Spleen (tissue), 11 donors: ENCODE measurements at regions not wholly inside any gene's neighbourhood (a gene's known extent, or its start where the extent isn't known, plus 50 kb on each side); places are given as distances from the start of the nearest gene placed in this dataset.

Source experiments
- DNase-seq: peaks from one replicate; pipeline ENCODE4 v3.0.0-alpha.2; 2020
- H3K27ac ChIP-seq, 8 donors: fragments of 200-600 bp; sonication (generic) in 7 of 8; 1 replicate in 4 of 8; 2 replicates in 4 of 8; pipeline versions ENCODE4 v1.5.0 to v1.8.0; 2016 to 2021; ENCODE audit warnings: inconsistent platforms in 4 of 8, mild to moderate bottlenecking in 4 of 8, moderate library complexity in 1 of 8
- H3K27me3 ChIP-seq, 7 donors: fragments of 200-600 bp; sonication (generic) in 6 of 7; replicated peaks in 1 of 7; 1 replicate in 4 of 7; 2 replicates in 3 of 7; pipeline versions ENCODE4 v1.5.0 to v1.8.0; 2016 to 2021; ENCODE audit warnings: inconsistent platforms in 3 of 7, mild to moderate bottlenecking in 1 of 7
- H3K36me3 ChIP-seq, 6 donors: fragments of 200-600 bp; sonication (generic) in 5 of 6; 1 replicate in 4 of 6; 2 replicates in 2 of 6; pipeline versions ENCODE4 v1.5.0 to v1.8.0; 2016 to 2021; ENCODE audit warnings: inconsistent platforms in 2 of 6
- H3K4me1 ChIP-seq, 6 donors: fragments of 200-600 bp; sonication (generic) in 5 of 6; 1 replicate in 3 of 6; 2 replicates in 3 of 6; pipeline versions ENCODE4 v1.5.0 to v1.8.0; 2016 to 2021; ENCODE audit warnings: inconsistent platforms in 3 of 6
- H3K4me3 ChIP-seq, 8 donors: fragments of 200-600 bp; sonication (generic) in 7 of 8; 1 replicate in 4 of 8; 2 replicates in 4 of 8; pipeline versions ENCODE4 v1.5.0 to v1.8.0; 2016 to 2021; ENCODE audit warnings: inconsistent platforms in 4 of 8, mild to moderate bottlenecking in 4 of 8, moderate library complexity in 2 of 8
- H3K9me3 ChIP-seq, 8 donors: fragments of 200-600 bp; sonication (generic) in 7 of 8; 1 replicate in 4 of 8; 2 replicates in 4 of 8; pipeline versions ENCODE4 v1.5.0 to v1.8.0; 2016 to 2021; ENCODE audit warnings: inconsistent platforms in 4 of 8
- CTCF ChIP-seq, 11 experiments: fragments of 200-600 bp in 7 of 11; fragments of 450-650 bp in 4 of 11; sonication (generic) in 4 of 11; IDR thresholded peaks in 8 of 11; conservative IDR thresholded peaks in 3 of 11; 1 replicate in 7 of 11; 2 replicates in 4 of 11; pipeline versions ENCODE4 v1.4.0 to v1.8.0; 2016 to 2021; ENCODE audit warnings: antibody characterized with exemption in 11 of 11, inconsistent platforms in 4 of 11, mild to moderate bottlenecking in 1 of 11
- POLR2A ChIP-seq, 3 donors: fragments of 450-650 bp; IDR thresholded peaks; one replicate each; pipeline ENCODE4 v1.5.1; 2017; ENCODE audit warnings: antibody characterized with exemption in 3 of 3, mild to moderate bottlenecking in 1 of 3
- POLR2AphosphoS5 ChIP-seq, 3 donors: sonication (generic); formaldehyde crosslinking; IDR thresholded peaks; one replicate each; pipeline ENCODE4 v1.5.1; 2017; ENCODE audit warnings: antibody characterized with exemption in 3 of 3
- WGBS, 5 donors: extraction: QIAGEN DNeasy Blood & Tissue Kit in 3 of 5; methylation state at CpG; one replicate each; pipeline versions ENCODE4 v1.1.5 to v1.1.7; 2013 to 2018; 5-methylcytosine and 5-hydroxymethylcytosine counted together
- intact Hi-C: fragments of 100-400 bp; cut with DNase I; formaldehyde crosslinking; loops from one replicate; pipeline ENCODE4 v1.15.0; 2023; ENCODE audit warnings: low total_unique reads
- donor health status: healthy with polysubstance abuse.
- donor health status: DM: no; HTN: no; CAD: no; lungs with moderate emphysema.
- donor health status: DM: no; HTN: no; CAD: no.
- donor health status: Bipolar disorder and iron deficiency.
- donor health status: healthy.
- donor health status: DM: no; HTN: no; CAD: no.
- donor health status: DM: yes; HTN: yes; CAD: no.

DNA sequence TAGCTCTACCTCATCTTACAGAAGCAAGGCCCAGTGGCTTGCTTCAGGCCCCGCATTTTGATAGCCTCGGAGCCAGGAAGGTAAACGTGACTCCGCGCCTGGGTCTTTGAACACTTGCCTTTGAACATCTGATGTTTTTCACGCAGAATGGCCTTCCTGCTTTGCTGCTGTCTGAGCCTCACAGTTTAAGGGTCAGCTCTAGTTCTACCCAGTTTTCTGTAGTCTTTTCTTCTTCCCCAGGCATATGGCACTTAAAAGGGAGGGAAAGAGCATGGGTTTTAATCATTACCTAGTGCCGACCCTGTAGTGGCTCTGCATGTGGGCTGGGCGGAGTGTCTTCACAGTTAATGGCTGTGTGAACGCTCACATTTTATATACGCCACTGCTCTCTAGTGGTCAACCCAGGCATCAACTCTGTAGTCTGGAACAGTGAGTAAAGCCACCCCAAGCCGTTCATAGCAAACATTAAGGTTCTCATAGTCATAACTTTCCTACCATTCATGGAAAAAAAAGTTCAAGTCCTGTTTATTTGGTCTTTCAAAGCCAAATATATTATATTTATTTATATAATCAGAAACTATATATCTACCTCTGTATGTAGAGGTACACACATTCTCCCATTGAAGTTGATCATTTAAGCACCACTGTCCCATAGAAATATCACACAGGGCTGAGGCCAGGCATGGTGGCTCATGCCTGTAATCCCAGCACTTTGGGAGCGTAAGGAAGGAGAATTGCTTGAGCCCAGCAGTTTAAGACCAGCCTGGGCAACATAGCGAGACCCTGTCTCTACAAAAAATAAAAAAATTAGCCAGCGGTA is 78.1 kb downstream of the IER5 start:
- intact Hi-C loops = loop anchor here (5.0 kb wide), 2 partner anchors 284 to 649 kb away; no protein-coding TSS in a partner anchor
- H3K4me3 ChIP-seq = no peak overlapping the region
- WGBS, 5 donors = 37 to 46% (median 41%) methylated on average over 14 of the region's 14 CpGs
- no peaks in the 10 kb centered on the region for H3K27me3 ChIP-seq
- no peak for DNase-seq
- no peak overlapping the region for H3K27ac ChIP-seq
- H3K9me3 ChIP-seq = peaks cover 4 to 33% (median 25%) of the 10 kb centered on the region in 8 donors
- no peak for TF ChIP-seq POLR2A (IDR thresholded peaks at IDR 0.05)
- TF ChIP-seq CTCF (IDR thresholded peaks at IDR 0.05 in 8 of 11, conservative IDR thresholded peaks at IDR 0.05 in 3 of 11) = peak; percentile 70 to 89 (median 85)
- H3K4me1 ChIP-seq = peaks cover 0 to 9% (median 7%) of the 10 kb centered on the region in 6 donors
- H3K36me3 ChIP-seq = no peaks in the 10 kb centered on the region

GRCh38 chr1:181169281-181169865 is 80.9 kb downstream of the IER5 start:
- intact Hi-C loops = loop anchor here (5.0 kb wide), 2 partner anchors 287 to 652 kb away; no protein-coding TSS in a partner anchor
- no peaks in the 10 kb centered on the region for H3K36me3 ChIP-seq
- peaks cover 0 to 22% (median 9%) of the 10 kb centered on the region in 8 donors for H3K9me3 ChIP-seq
- TF ChIP-seq CTCF (IDR thresholded peaks at IDR 0.05 in 8 of 11, conservative IDR thresholded peaks at IDR 0.05 in 3 of 11) = no peak
- no peak for TF ChIP-seq POLR2AphosphoS5 (IDR thresholded peaks at IDR 0.05)
- no peak for TF ChIP-seq POLR2A (IDR thresholded peaks at IDR 0.05)
- 75 to 83% (median 77%) methylated on average over 8 of the region's 8 CpGs for WGBS, 5 donors
- no peaks in the 10 kb centered on the region for H3K27me3 ChIP-seq
- H3K4me1 ChIP-seq = peaks cover 0 to 9% (median 6%) of the 10 kb centered on the region in 6 donors
- no peak for DNase-seq
- H3K27ac ChIP-seq = no peak overlapping the region
- H3K4me3 ChIP-seq = no peak overlapping the region

DNA sequence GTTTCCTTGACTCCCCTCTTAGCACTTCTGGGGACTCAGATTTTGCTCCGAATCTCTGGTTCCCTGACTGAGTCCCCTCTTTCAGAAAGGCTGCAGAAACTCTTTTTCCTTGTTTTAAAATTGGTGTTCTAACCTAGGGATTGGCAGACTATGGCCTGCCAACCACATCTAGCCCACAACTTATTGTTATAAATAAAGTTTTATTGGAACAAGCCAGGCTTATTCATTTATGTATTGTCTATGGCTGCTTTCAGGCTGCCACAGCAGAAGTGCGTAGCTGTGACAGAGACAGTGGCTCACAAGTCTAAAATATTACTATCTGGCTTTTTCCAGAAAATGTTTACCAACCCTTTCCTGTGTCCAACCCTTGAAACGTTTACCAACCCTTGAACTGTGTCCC is 81.7 kb downstream of the IER5 start:
- peaks cover 0 to 14% (median 6%) of the 10 kb centered on the region in 8 donors for H3K9me3 ChIP-seq
- 74 to 84% (median 82%) methylated on average over 3 of the region's 3 CpGs for WGBS, 5 donors
- H3K4me3 ChIP-seq = no peak overlapping the region
- no peak overlapping the region for H3K27ac ChIP-seq
- TF ChIP-seq POLR2AphosphoS5 (IDR thresholded peaks at IDR 0.05) (no peak), POLR2A (IDR thresholded peaks at IDR 0.05) (no peak), CTCF (IDR thresholded peaks at IDR 0.05 in 8 of 11, conservative IDR thresholded peaks at IDR 0.05 in 3 of 11) (no peak)
- DNase-seq = no peak
- intact Hi-C loops = no loop called here
- H3K36me3 ChIP-seq = no peaks in the 10 kb centered on the region
- no peaks in the 10 kb centered on the region for H3K27me3 ChIP-seq
- peaks cover 0 to 9% (median 6%) of the 10 kb centered on the region in 6 donors for H3K4me1 ChIP-seq

DNA sequence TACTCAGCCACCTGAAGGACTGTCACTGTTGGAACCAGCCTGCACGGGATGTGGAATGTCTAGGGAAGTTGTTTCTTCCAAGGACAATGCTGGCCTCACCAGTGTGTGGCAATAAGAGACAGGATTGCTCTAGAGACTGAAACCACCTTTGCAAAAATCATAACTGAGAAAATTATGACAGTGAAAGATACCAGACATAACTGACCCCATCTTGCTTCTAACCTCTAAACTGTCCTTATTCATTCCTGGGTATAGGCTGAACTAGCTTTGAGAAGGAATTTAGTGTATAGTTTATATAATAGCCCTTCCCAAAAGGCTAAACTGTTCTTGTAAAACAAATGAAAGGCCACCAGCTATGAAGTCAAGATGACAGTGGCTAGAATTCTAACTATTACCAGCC is 83.6 kb downstream of the IER5 start:
- no peak overlapping the region for H3K4me3 ChIP-seq
- H3K27me3 ChIP-seq = no peaks in the 10 kb centered on the region
- H3K9me3 ChIP-seq = peaks cover 0 to 14% (median 6%) of the 10 kb centered on the region in 8 donors
- no peaks in the 10 kb centered on the region for H3K36me3 ChIP-seq
- TF ChIP-seq CTCF (IDR thresholded peaks at IDR 0.05 in 8 of 11, conservative IDR thresholded peaks at IDR 0.05 in 3 of 11) (no peak), POLR2AphosphoS5 (IDR thresholded peaks at IDR 0.05) (no peak), POLR2A (IDR thresholded peaks at IDR 0.05) (no peak)
- 70 to 81% (median 75%) methylated on average over 1 of the region's 1 CpG for WGBS, 5 donors
- no peaks in the 10 kb centered on the region for H3K4me1 ChIP-seq
- DNase-seq = no peak
- intact Hi-C loops = no loop called here
- H3K27ac ChIP-seq = no peak overlapping the region
